HepG2 (cell line): ENCODE measurements at regions not wholly inside any gene's neighbourhood (a gene's known extent, or its start where the extent isn't known, plus 50 kb on each side); places are given as distances from the start of the nearest gene placed in this dataset.

Source experiments
- GATAD2A ChIP-seq: IDR thresholded peaks from 2 replicates; pipeline ENCODE4 v1.6.1; 2016
- GTF3A ChIP-seq: sonication (generic); formaldehyde crosslinking; conservative IDR thresholded peaks from 2 replicates; pipeline ENCODE4 v1.4.0; 2020; ENCODE audit warnings: mild to moderate bottlenecking, missing genetic modification reagents
- NFATC3 ChIP-seq: sonication (generic); formaldehyde crosslinking; IDR thresholded peaks from 2 replicates; pipeline ENCODE4 v1.5.1; 2020; ENCODE audit warnings: mild to moderate bottlenecking, missing genetic modification reagents
- POLR2A ChIP-seq, 2 experiments: IDR thresholded peaks; 2 replicates each; pipeline ENCODE4 v1.6.1; 2011; ENCODE audit warnings: low read depth in 2 of 2, low read length in 2 of 2, mild to moderate bottlenecking in 1 of 2, moderate library complexity in 1 of 2; ENCODE audit not compliant: insufficient read depth in 1 of 2
- POLR2AphosphoS5 ChIP-seq: IDR thresholded peaks from 2 replicates; pipeline ENCODE4 v1.6.1; 2012; ENCODE audit warnings: low read depth, low read length
- RCOR2 ChIP-seq: IDR thresholded peaks from 2 replicates; pipeline ENCODE4 v1.6.1; 2016; ENCODE audit warnings: missing biosample characterization, missing genetic modification reagents
- SETDB1 ChIP-seq: sonication (generic); formaldehyde crosslinking; IDR thresholded peaks from 2 replicates; pipeline ENCODE4 v1.5.1; 2020; ENCODE audit warnings: missing genetic modification reagents, mild to moderate bottlenecking, borderline replicate concordance
- SIN3A ChIP-seq: IDR thresholded peaks from 2 replicates; pipeline ENCODE4 v1.6.1; 2011; ENCODE audit warnings: low read depth, mild to moderate bottlenecking, control low read depth, low read length, borderline replicate concordance
- SMAD3 ChIP-seq: sonication (generic); formaldehyde crosslinking; IDR thresholded peaks from 2 replicates; pipeline ENCODE4 v1.4.0; 2020; ENCODE audit warnings: missing genetic modification reagents
- XRCC5 ChIP-seq: fragments of 200-400 bp; formaldehyde crosslinking; optimal IDR thresholded peaks from 2 replicates; pipeline ENCODE3; 2017; ENCODE audit warnings: mild to moderate bottlenecking, low read length
- ZFP41 ChIP-seq: sonication (generic); formaldehyde crosslinking; IDR thresholded peaks from 2 replicates; pipeline ENCODE4 v1.4.0; 2020; ENCODE audit warnings: mild to moderate bottlenecking, missing genetic modification reagents, borderline replicate concordance
- ZNF24 ChIP-seq: fragments of 450-650 bp; IDR thresholded peaks from 2 replicates; pipeline ENCODE4 v1.6.1; 2017; ENCODE audit warnings: antibody characterized with exemption, mild to moderate bottlenecking
- ZNF256 ChIP-seq: sonication (generic); formaldehyde crosslinking; conservative IDR thresholded peaks from 2 replicates; pipeline ENCODE4 v1.4.0; 2020; ENCODE audit warnings: missing genetic modification reagents
- ZNF552 ChIP-seq: sonication (generic); formaldehyde crosslinking; IDR thresholded peaks from 2 replicates; pipeline ENCODE4 v1.9.0; 2022; ENCODE audit warnings: missing genetic modification reagents, mild to moderate bottlenecking, borderline replicate concordance
- ZNF720 ChIP-seq: sonication (generic); formaldehyde crosslinking; IDR thresholded peaks from 2 replicates; pipeline ENCODE4 v1.4.0; 2020; ENCODE audit warnings: missing genetic modification reagents
- ZNF772 ChIP-seq: sonication (generic); formaldehyde crosslinking; IDR thresholded peaks from 2 replicates; pipeline ENCODE4 v1.5.0; 2020; ENCODE audit warnings: mild to moderate bottlenecking, missing genetic modification reagents
- ZNF781 ChIP-seq: sonication (generic); formaldehyde crosslinking; IDR thresholded peaks from 2 replicates; pipeline ENCODE4 v1.5.1; 2020; ENCODE audit warnings: borderline replicate concordance, mild to moderate bottlenecking, missing genetic modification reagents; ENCODE audit errors: not compliant biosample characterization
- TF ChIP-seq, protein P1 (sequence below), 2 experiments: IDR thresholded peaks; 2 replicates each; pipeline ENCODE4 v1.6.1; 2011 to 2012; ENCODE audit warnings: low read length in 2 of 2, borderline replicate concordance in 1 of 2, low read depth in 1 of 2, mild to moderate bottlenecking in 1 of 2, moderate library complexity in 1 of 2
- TF ChIP-seq, protein P2 (sequence below): sonication (generic); formaldehyde crosslinking; IDR thresholded peaks from 2 replicates; pipeline ENCODE4 v1.5.1; 2020; ENCODE audit warnings: mild to moderate bottlenecking, missing genetic modification reagents, borderline replicate concordance
- TF ChIP-seq, protein P3 (sequence below): sonication (generic); formaldehyde crosslinking; IDR thresholded peaks from 2 replicates; pipeline ENCODE4 v1.4.0; 2020; ENCODE audit warnings: missing genetic modification reagents, borderline replicate concordance
- TF ChIP-seq, protein P4 (sequence below): sonication (generic); formaldehyde crosslinking; IDR thresholded peaks from 2 replicates; pipeline ENCODE4 v1.8.0; 2022; ENCODE audit warnings: mild to moderate bottlenecking, missing genetic modification reagents
- TF ChIP-seq, protein P5 (sequence below): sonication (generic); formaldehyde crosslinking; IDR thresholded peaks from 2 replicates; pipeline ENCODE4 v1.4.0; 2020; ENCODE audit warnings: missing genetic modification reagents

DNA sequence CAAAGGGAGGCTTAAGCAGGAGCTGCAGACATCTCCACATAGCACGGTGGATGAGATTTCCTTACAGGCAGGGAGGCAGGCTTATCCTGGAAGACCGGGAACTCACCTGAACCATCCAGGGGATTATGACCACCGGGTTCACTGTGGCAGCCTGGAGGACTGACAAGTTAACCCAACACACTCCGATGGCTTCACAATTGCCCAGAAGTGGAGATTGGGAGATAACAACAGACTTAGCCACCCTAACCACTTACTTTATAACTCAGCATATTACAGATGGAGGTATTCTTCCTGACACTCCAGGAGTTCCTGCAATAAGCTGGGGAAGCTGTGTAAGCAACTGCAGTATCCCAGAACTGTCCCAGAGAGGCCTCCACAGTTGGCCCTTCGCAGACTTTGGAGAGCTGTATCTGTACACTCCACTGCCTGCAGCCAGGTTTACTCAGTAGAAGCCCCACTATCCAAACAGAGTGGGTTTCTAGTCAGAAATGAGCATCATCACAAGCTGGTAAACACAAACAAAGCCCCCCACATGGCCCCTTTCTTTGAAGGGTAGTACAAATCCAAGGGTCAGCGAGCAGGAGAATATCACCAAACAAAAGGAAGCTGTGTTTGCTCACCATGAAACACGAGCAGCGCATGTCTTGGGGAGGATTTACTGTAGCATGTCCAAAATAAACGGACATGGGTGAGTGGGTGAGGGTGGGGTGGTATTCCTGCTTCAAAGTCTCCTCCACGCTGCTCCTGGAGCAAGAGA is 462.2 kb downstream of the RASEF start (continued):
- TF ChIP-seq, protein P1, sequence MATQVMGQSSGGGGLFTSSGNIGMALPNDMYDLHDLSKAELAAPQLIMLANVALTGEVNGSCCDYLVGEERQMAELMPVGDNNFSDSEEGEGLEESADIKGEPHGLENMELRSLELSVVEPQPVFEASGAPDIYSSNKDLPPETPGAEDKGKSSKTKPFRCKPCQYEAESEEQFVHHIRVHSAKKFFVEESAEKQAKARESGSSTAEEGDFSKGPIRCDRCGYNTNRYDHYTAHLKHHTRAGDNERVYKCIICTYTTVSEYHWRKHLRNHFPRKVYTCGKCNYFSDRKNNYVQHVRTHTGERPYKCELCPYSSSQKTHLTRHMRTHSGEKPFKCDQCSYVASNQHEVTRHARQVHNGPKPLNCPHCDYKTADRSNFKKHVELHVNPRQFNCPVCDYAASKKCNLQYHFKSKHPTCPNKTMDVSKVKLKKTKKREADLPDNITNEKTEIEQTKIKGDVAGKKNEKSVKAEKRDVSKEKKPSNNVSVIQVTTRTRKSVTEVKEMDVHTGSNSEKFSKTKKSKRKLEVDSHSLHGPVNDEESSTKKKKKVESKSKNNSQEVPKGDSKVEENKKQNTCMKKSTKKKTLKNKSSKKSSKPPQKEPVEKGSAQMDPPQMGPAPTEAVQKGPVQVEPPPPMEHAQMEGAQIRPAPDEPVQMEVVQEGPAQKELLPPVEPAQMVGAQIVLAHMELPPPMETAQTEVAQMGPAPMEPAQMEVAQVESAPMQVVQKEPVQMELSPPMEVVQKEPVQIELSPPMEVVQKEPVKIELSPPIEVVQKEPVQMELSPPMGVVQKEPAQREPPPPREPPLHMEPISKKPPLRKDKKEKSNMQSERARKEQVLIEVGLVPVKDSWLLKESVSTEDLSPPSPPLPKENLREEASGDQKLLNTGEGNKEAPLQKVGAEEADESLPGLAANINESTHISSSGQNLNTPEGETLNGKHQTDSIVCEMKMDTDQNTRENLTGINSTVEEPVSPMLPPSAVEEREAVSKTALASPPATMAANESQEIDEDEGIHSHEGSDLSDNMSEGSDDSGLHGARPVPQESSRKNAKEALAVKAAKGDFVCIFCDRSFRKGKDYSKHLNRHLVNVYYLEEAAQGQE (IDR thresholded peaks at IDR 0.05; ENCODE audit: borderline replicate concordance in 1 of 2, low read depth in 1 of 2, low read length in 2 of 2): no peak; a peak in 1 of 4 replicates
- TF ChIP-seq, protein P2, sequence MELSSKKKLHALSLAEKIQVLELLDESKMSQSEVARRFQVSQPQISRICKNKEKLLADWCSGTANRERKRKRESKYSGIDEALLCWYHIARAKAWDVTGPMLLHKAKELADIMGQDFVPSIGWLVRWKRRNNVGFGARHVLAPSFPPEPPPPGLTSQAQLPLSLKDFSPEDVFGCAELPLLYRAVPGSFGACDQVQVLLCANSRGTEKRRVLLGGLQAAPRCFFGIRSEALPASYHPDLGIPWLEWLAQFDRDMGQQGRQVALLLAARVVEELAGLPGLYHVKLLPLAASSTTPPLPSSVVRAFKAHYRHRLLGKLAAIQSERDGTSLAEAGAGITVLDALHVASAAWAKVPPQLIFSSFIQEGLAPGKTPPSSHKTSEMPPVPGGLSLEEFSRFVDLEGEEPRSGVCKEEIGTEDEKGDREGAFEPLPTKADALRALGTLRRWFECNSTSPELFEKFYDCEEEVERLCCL (CRISPR knock-in tag): no peak
- TF ChIP-seq SETDB1 (CRISPR knock-in tag) (no peak), SMAD3 (no peak), ZNF781 (CRISPR knock-in tag) (no peak), GATAD2A (CRISPR knock-in tag) (peak; percentile 84), ZNF256 (CRISPR knock-in tag) (no peak), ZNF772 (CRISPR knock-in tag) (no peak), XRCC5 (peak; percentile 41), POLR2A (IDR thresholded peaks at IDR 0.05; ENCODE audit: insufficient read depth in 1 of 2, low read depth in 2 of 2, low read length in 2 of 2) (no peak; a peak in 1 of 4 replicates), ZNF720 (CRISPR knock-in tag) (no peak), NFATC3 (CRISPR knock-in tag) (no peak), RCOR2 (CRISPR knock-in tag) (0 out of 2 replicates have a peak, but pooled peaks have one; percentile 19), ZFP41 (CRISPR knock-in tag) (no peak), POLR2AphosphoS5 (no peak), ZNF552 (no peak), SIN3A (peak; percentile 15; the same call in 1 of the 2 replicates), GTF3A (CRISPR knock-in tag) (no peak), ZNF24 (no peak)
- TF ChIP-seq, protein P3, sequence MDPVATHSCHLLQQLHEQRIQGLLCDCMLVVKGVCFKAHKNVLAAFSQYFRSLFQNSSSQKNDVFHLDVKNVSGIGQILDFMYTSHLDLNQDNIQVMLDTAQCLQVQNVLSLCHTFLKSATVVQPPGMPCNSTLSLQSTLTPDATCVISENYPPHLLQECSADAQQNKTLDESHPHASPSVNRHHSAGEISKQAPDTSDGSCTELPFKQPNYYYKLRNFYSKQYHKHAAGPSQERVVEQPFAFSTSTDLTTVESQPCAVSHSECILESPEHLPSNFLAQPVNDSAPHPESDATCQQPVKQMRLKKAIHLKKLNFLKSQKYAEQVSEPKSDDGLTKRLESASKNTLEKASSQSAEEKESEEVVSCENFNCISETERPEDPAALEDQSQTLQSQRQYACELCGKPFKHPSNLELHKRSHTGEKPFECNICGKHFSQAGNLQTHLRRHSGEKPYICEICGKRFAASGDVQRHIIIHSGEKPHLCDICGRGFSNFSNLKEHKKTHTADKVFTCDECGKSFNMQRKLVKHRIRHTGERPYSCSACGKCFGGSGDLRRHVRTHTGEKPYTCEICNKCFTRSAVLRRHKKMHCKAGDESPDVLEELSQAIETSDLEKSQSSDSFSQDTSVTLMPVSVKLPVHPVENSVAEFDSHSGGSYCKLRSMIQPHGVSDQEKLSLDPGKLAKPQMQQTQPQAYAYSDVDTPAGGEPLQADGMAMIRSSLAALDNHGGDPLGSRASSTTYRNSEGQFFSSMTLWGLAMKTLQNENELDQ (CRISPR knock-in tag): no peak
- TF ChIP-seq, protein P4, sequence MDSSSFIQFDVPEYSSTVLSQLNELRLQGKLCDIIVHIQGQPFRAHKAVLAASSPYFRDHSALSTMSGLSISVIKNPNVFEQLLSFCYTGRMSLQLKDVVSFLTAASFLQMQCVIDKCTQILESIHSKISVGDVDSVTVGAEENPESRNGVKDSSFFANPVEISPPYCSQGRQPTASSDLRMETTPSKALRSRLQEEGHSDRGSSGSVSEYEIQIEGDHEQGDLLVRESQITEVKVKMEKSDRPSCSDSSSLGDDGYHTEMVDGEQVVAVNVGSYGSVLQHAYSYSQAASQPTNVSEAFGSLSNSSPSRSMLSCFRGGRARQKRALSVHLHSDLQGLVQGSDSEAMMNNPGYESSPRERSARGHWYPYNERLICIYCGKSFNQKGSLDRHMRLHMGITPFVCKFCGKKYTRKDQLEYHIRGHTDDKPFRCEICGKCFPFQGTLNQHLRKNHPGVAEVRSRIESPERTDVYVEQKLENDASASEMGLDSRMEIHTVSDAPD: no peak
- TF ChIP-seq, protein P5, sequence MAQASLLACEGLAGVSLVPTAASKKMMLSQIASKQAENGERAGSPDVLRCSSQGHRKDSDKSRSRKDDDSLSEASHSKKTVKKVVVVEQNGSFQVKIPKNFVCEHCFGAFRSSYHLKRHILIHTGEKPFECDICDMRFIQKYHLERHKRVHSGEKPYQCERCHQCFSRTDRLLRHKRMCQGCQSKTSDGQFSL (CRISPR knock-in tag): no peak
